ENCODE measurements at regions not wholly inside any gene's neighbourhood (a gene's known extent, or its start where the extent isn't known, plus 50 kb on each side); places are given as distances from the start of the nearest gene placed in this dataset.

DNA sequence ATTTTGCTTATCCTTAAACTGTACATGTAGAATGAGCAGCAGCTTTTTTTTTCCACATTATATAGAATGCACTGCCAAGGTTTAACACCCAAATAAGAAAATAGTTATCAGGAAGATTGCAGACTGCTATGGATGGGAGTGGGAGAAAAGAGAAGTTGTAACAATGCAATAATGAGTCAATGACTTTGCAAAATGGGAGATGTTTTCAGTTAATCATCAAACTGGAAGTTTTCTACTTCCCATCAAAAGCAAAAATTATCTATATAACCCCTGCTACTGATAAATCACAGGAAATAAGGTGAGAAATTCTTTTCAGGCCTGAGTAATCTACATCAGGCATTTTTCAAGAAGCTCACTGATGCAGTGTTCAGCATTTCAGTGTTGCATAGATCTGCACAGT lies 309.1 kb downstream of the GXYLT1 start:
- no peaks in the 10 kb centered on the region for H3K27me3 ChIP-seq (ENCODE audit: insufficient read depth, low read depth, low read length)
- H2AFZ ChIP-seq (ENCODE audit: low read depth, low read length), result no peak overlapping the region
- H3K4me2 ChIP-seq (ENCODE audit: low read length), result no peak overlapping the region
- no peaks in the 10 kb centered on the region for H3F3A ChIP-seq (ENCODE audit: insufficient read depth, low read length, poor library complexity, severe bottlenecking)
- no peaks in the 10 kb centered on the region for H4K20me1 ChIP-seq (ENCODE audit: insufficient read depth)
- no peak overlapping the region for H3K9ac ChIP-seq (ENCODE audit: low read length)
- H3K9me2 ChIP-seq (ENCODE audit: insufficient read depth, low read length), result no peaks in the 10 kb centered on the region
- H3K36me3 ChIP-seq (ENCODE audit: insufficient read depth, low read length), result no peaks in the 10 kb centered on the region
- H3K9me3 ChIP-seq (ENCODE audit: low read length), result no peaks in the 10 kb centered on the region
- TF ChIP-seq, protein P1, sequence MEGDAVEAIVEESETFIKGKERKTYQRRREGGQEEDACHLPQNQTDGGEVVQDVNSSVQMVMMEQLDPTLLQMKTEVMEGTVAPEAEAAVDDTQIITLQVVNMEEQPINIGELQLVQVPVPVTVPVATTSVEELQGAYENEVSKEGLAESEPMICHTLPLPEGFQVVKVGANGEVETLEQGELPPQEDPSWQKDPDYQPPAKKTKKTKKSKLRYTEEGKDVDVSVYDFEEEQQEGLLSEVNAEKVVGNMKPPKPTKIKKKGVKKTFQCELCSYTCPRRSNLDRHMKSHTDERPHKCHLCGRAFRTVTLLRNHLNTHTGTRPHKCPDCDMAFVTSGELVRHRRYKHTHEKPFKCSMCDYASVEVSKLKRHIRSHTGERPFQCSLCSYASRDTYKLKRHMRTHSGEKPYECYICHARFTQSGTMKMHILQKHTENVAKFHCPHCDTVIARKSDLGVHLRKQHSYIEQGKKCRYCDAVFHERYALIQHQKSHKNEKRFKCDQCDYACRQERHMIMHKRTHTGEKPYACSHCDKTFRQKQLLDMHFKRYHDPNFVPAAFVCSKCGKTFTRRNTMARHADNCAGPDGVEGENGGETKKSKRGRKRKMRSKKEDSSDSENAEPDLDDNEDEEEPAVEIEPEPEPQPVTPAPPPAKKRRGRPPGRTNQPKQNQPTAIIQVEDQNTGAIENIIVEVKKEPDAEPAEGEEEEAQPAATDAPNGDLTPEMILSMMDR (IDR thresholded peaks at IDR 0.05; ENCODE audit: poor library complexity, severe bottlenecking), result no peak
- TF ChIP-seq TAF1 (IDR thresholded peaks at IDR 0.05; ENCODE audit: low read depth), result no peak
- TF ChIP-seq RAD21 (conservative IDR thresholded peaks at IDR 0.05), result no peak
- no peak for TF ChIP-seq MXI1 (conservative IDR thresholded peaks at IDR 0.05; ENCODE audit: poor library complexity, severe bottlenecking)
- TF ChIP-seq EP300 (conservative IDR thresholded peaks at IDR 0.05; ENCODE audit: poor library complexity, severe bottlenecking), result no peak
- TF ChIP-seq POLR2AphosphoS5 (IDR thresholded peaks at IDR 0.05), result no peak
- no peak for TF ChIP-seq EZH2 (IDR thresholded peaks at IDR 0.05; ENCODE audit: borderline replicate concordance, insufficient read depth, low read length, poor library complexity, severe bottlenecking)
- no peak for TF ChIP-seq SMC3 (conservative IDR thresholded peaks at IDR 0.05; ENCODE audit: poor library complexity)
- TF ChIP-seq, protein P2, sequence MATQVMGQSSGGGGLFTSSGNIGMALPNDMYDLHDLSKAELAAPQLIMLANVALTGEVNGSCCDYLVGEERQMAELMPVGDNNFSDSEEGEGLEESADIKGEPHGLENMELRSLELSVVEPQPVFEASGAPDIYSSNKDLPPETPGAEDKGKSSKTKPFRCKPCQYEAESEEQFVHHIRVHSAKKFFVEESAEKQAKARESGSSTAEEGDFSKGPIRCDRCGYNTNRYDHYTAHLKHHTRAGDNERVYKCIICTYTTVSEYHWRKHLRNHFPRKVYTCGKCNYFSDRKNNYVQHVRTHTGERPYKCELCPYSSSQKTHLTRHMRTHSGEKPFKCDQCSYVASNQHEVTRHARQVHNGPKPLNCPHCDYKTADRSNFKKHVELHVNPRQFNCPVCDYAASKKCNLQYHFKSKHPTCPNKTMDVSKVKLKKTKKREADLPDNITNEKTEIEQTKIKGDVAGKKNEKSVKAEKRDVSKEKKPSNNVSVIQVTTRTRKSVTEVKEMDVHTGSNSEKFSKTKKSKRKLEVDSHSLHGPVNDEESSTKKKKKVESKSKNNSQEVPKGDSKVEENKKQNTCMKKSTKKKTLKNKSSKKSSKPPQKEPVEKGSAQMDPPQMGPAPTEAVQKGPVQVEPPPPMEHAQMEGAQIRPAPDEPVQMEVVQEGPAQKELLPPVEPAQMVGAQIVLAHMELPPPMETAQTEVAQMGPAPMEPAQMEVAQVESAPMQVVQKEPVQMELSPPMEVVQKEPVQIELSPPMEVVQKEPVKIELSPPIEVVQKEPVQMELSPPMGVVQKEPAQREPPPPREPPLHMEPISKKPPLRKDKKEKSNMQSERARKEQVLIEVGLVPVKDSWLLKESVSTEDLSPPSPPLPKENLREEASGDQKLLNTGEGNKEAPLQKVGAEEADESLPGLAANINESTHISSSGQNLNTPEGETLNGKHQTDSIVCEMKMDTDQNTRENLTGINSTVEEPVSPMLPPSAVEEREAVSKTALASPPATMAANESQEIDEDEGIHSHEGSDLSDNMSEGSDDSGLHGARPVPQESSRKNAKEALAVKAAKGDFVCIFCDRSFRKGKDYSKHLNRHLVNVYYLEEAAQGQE (IDR thresholded peaks at IDR 0.05; ENCODE audit: borderline replicate concordance), result no peak
- H3K4me3 ChIP-seq (ENCODE audit: low read length), result no peak overlapping the region
- H3K27ac ChIP-seq (ENCODE audit: low read length), result no peak overlapping the region
- H3K79me2 ChIP-seq (replicated peaks; ENCODE audit: insufficient read depth, low read length), result no peaks in the 10 kb centered on the region

GRCh38 chr12:41819948-41820347 lies 324.7 kb downstream of the GXYLT1 start:
- Histone ChIP-seq H3F3A (ENCODE audit: insufficient read depth, low read length, poor library complexity, severe bottlenecking) (no peaks in the 10 kb centered on the region), H3K27ac (ENCODE audit: low read length) (no peak overlapping the region), H3K9ac (ENCODE audit: low read length) (no peak overlapping the region), H3K9me2 (ENCODE audit: insufficient read depth, low read length) (no peaks in the 10 kb centered on the region), H3K4me2 (ENCODE audit: low read length) (no peak overlapping the region), H3K9me3 (ENCODE audit: low read length) (no peaks in the 10 kb centered on the region), H2AFZ (ENCODE audit: low read depth, low read length) (no peak overlapping the region), H3K4me3 (ENCODE audit: low read length) (no peak overlapping the region), H4K20me1 (ENCODE audit: insufficient read depth) (no peaks in the 10 kb centered on the region), H3K27me3 (ENCODE audit: insufficient read depth, low read depth, low read length) (no peaks in the 10 kb centered on the region), H3K36me3 (ENCODE audit: insufficient read depth, low read length) (no peaks in the 10 kb centered on the region), H3K79me2 (replicated peaks; ENCODE audit: insufficient read depth, low read length) (no peaks in the 10 kb centered on the region)
- TF ChIP-seq SMC3 (conservative IDR thresholded peaks at IDR 0.05; ENCODE audit: poor library complexity) (no peak), MXI1 (conservative IDR thresholded peaks at IDR 0.05; ENCODE audit: poor library complexity, severe bottlenecking) (no peak), EZH2 (IDR thresholded peaks at IDR 0.05; ENCODE audit: borderline replicate concordance, insufficient read depth, low read length, poor library complexity, severe bottlenecking) (no peak), POLR2AphosphoS5 (IDR thresholded peaks at IDR 0.05) (no peak), TAF1 (IDR thresholded peaks at IDR 0.05; ENCODE audit: low read depth) (no peak), RAD21 (conservative IDR thresholded peaks at IDR 0.05) (no peak), EP300 (conservative IDR thresholded peaks at IDR 0.05; ENCODE audit: poor library complexity, severe bottlenecking) (no peak)
- TF ChIP-seq, protein P2 (IDR thresholded peaks at IDR 0.05; ENCODE audit: borderline replicate concordance), result no peak
- TF ChIP-seq, protein P1 (IDR thresholded peaks at IDR 0.05; ENCODE audit: poor library complexity, severe bottlenecking), result no peak

All from neural cell (in vitro differentiated cells).